Astrocyte (in vitro differentiated cells and primary cell): ENCODE measurements at regions not wholly inside any gene's neighbourhood (a gene's known extent, or its start where the extent isn't known, plus 50 kb on each side); places are given as distances from the start of the nearest gene placed in this dataset.

Source experiments
- CTCF ChIP-seq: IDR thresholded peaks from 2 replicates; pipeline ENCODE4 v1.5.1; 2011; ENCODE audit warnings: low read depth, mild to moderate bottlenecking, inconsistent platforms, low read length, moderate library complexity; ENCODE audit not compliant: insufficient read depth
- EZH2 ChIP-seq: IDR thresholded peaks from 2 replicates; pipeline ENCODE4 v1.6.1; 2012; ENCODE audit warnings: mild to moderate bottlenecking, low read length, inconsistent platforms; ENCODE audit not compliant: insufficient read depth

- no peak for TF ChIP-seq CTCF
- TF ChIP-seq EZH2: no peak
Observed at GRCh38 chr20:39903806-39904465, 785.1 kb downstream of the MAFB start.
